ENCODE measurements at regions not wholly inside any gene's neighbourhood (a gene's known extent, or its start where the extent isn't known, plus 50 kb on each side); places are given as distances from the start of the nearest gene placed in this dataset.

GRCh38 chr18:27621236-27621890, 436.3 kb upstream of the CHST9 start:
- no peak overlapping the region for H3K4me3 ChIP-seq (ENCODE audit: low read depth, low read length)
- no peak for TF ChIP-seq CTCF (conservative IDR thresholded peaks at IDR 0.05; ENCODE audit: low read depth, low read length)
- no peak for DNase-seq (ENCODE audit: low read depth)

- TF ChIP-seq CTCF (conservative IDR thresholded peaks at IDR 0.05; ENCODE audit: low read depth, low read length) = no peak
- H3K4me3 ChIP-seq (ENCODE audit: low read depth, low read length) = no peak overlapping the region
- DNase-seq (ENCODE audit: low read depth) = no peak
Measured at GRCh38 chr18:27619906-27620305, 434.8 kb upstream of the CHST9 start.

GRCh38 chr18:27619090-27619772, 434.1 kb upstream of the CHST9 start:
- no peak overlapping the region for H3K4me3 ChIP-seq (ENCODE audit: low read depth, low read length)
- TF ChIP-seq CTCF (conservative IDR thresholded peaks at IDR 0.05; ENCODE audit: low read depth, low read length) = no peak
- no peak for DNase-seq (ENCODE audit: low read depth)

GRCh38 chr18:27616324-27616723, 431.2 kb upstream of the CHST9 start:
- DNase-seq (ENCODE audit: low read depth) = no peak
- H3K4me3 ChIP-seq (ENCODE audit: low read depth, low read length) = no peak overlapping the region
- no peak for TF ChIP-seq CTCF (conservative IDR thresholded peaks at IDR 0.05; ENCODE audit: low read depth, low read length)

GRCh38 chr18:27614951-27615844, 430.1 kb upstream of the CHST9 start:
- DNase-seq (ENCODE audit: low read depth) = no peak
- TF ChIP-seq CTCF (conservative IDR thresholded peaks at IDR 0.05; ENCODE audit: low read depth, low read length) = no peak
- no peak overlapping the region for H3K4me3 ChIP-seq (ENCODE audit: low read depth, low read length)

- H3K4me3 ChIP-seq (ENCODE audit: low read depth, low read length) = no peak overlapping the region
- no peak for DNase-seq (ENCODE audit: low read depth)
- no peak for TF ChIP-seq CTCF (conservative IDR thresholded peaks at IDR 0.05; ENCODE audit: low read depth, low read length)
Measured at GRCh38 chr18:27609221-27609620, 424.1 kb upstream of the CHST9 start.

All from epithelial cell of proximal tubule (primary cell).